ENCODE measurements at regions not wholly inside any gene's neighbourhood (a gene's known extent, or its start where the extent isn't known, plus 50 kb on each side); places are given as distances from the start of the nearest gene placed in this dataset.

GRCh38 chr20:12453711-12454110 is 536.0 kb downstream of the BTBD3 start:
- DNase-seq (ENCODE audit: low read depth, low spot score) = no peak
- in situ Hi-C loops (cut with HindIII; ENCODE audit: low sequenced_read_pairs) = no loop called here

GRCh38 chr20:12455148-12455547 is 537.5 kb downstream of the BTBD3 start:
- TF ChIP-seq CTCF (IDR thresholded peaks at IDR 0.05; ENCODE audit: low read depth, low read length) = no peak
- in situ Hi-C loops (cut with HindIII; ENCODE audit: low sequenced_read_pairs) = no loop called here
- DNase-seq (ENCODE audit: low read depth, low spot score) = no peak
- no peak overlapping the region for H3K4me3 ChIP-seq (ENCODE audit: low read depth, low read length)

More at GRCh38 chr20:12453711-12454110, 536.0 kb downstream of the BTBD3 start:
- H3K4me3 ChIP-seq (ENCODE audit: low read depth, low read length) = no peak overlapping the region
- no peak for TF ChIP-seq CTCF (IDR thresholded peaks at IDR 0.05; ENCODE audit: low read depth, low read length)

- no peak for DNase-seq (ENCODE audit: low read depth, low spot score)
- no peak for TF ChIP-seq CTCF (IDR thresholded peaks at IDR 0.05; ENCODE audit: low read depth, low read length)
- in situ Hi-C loops (cut with HindIII; ENCODE audit: low sequenced_read_pairs) = no loop called here
- no peak overlapping the region for H3K4me3 ChIP-seq (ENCODE audit: low read depth, low read length)
These were observed 540.5 kb downstream of the BTBD3 start for GRCh38 chr20:12458241-12458640.

DNA sequence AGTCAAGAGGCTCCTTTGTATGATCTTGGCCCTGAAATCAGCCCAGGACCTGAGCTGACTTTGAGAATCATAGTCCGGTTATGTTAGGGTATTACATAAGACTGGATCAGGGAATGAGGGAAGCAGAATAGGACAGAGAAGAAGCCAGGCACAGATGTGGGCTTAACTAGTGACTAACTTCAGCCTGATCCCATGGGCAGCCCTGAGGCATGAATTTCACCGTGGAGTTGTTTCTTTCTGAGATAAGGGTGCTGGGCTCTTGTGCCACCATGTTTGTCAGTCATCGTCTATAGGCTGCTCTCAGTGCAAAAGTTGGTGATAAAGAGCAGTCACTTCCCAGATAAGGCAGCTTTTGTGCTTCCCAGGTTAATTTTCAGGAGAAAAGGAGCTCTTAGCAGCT is 544.7 kb upstream of the SPTLC3 start:
- H3K4me3 ChIP-seq (ENCODE audit: low read depth, low read length) = no peak overlapping the region
- no peak for DNase-seq (ENCODE audit: low read depth, low spot score)
- in situ Hi-C loops (cut with HindIII; ENCODE audit: low sequenced_read_pairs) = no loop called here
- TF ChIP-seq CTCF (IDR thresholded peaks at IDR 0.05; ENCODE audit: low read depth, low read length) = no peak

DNA sequence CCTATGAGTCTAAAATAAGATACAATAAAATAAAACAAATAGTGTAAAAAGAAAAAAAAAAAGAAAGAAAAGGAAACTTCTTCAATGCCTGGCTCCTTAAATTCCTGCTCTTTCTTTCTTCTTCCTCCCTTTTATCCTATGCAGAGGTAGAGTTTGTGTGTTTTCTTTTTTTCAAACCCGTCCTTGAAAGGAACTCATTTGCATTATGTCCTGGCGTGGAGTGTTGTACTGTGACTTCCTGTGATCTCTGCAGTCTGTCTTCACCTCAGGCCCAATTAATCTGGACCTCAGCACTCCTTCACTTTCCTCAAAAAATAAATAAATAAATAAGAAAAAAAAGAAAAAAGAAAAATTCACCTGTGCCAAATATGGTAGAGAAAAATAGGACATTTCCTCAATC is 541.9 kb upstream of the SPTLC3 start:
- in situ Hi-C loops (cut with HindIII; ENCODE audit: low sequenced_read_pairs) = no loop called here
- DNase-seq (ENCODE audit: low read depth, low spot score) = no peak
- no peak overlapping the region for H3K4me3 ChIP-seq (ENCODE audit: low read depth, low read length)
- no peak for TF ChIP-seq CTCF (IDR thresholded peaks at IDR 0.05; ENCODE audit: low read depth, low read length)

DNA sequence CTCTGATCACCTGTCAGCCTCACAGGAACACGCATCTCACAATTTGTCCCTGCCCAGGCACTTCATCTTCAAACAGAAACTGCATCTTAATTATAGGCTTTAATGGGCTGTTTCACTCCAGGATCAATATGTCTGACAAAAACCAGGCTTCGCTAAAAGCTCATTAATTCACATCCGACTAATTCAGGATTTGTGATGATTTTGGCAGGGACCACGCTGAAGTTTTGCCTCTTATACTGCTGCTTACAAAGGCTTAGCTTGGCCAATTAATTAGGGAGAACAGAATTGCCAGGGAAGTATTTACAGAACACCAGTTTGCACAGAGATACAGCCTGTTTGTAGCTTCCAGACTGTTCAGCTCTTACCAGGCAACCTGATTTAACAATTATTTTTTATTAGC is 541.0 kb upstream of the SPTLC3 start:
- DNase-seq (ENCODE audit: low read depth, low spot score) = no peak
- in situ Hi-C loops (cut with HindIII; ENCODE audit: low sequenced_read_pairs) = no loop called here
- no peak for TF ChIP-seq CTCF (IDR thresholded peaks at IDR 0.05; ENCODE audit: low read depth, low read length)
- no peak overlapping the region for H3K4me3 ChIP-seq (ENCODE audit: low read depth, low read length)

DNA sequence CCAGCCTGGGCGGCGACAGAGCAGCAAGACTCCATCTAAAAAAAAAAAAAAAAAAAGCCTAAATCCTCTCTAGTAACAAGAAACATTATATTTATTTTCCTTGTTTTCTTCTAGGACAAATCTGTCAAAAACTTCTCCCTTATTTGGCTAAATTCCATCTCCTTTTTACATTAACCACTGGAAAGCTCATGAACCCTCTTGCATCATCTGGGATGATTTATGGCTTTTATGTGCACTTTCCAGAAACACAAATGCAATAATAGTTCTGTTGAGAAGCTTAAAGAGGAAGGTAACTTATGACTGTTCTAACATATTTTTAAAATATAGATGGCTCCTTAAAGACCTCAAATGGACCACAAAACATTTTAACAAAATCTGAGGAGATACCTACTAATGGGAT is 526.1 kb upstream of the SPTLC3 start:
- H3K4me3 ChIP-seq (ENCODE audit: low read depth, low read length) = no peak overlapping the region
- TF ChIP-seq CTCF (IDR thresholded peaks at IDR 0.05; ENCODE audit: low read depth, low read length) = no peak
- no peak for DNase-seq (ENCODE audit: low read depth, low spot score)
- in situ Hi-C loops (cut with HindIII; ENCODE audit: low sequenced_read_pairs) = no loop called here
